AG04449 (cell line): ENCODE measurements at regions not wholly inside any gene's neighbourhood (a gene's known extent, or its start where the extent isn't known, plus 50 kb on each side); places are given as distances from the start of the nearest gene placed in this dataset.

Experiments used
- CTCF ChIA-PET: fragments of 350-600 bp; formaldehyde crosslinking; extraction: SDS; loops from one replicate; lab custom pipeline; 2021; ENCODE audit warnings: antibody characterized with exemption; lab: Yijun Ruan, JAX
- POLR2A ChIA-PET: fragments of 400-600, 350-600 bp; formaldehyde crosslinking; extraction: SDS; loops from one replicate; lab custom pipeline; 2020; ENCODE audit warnings: antibody characterized with exemption, inconsistent platforms; lab: Yijun Ruan, JAX
- DNase-seq: peaks from one replicate; pipeline ENCODE4 v3.0.0-alpha.2; 2010; ENCODE audit warnings: low read depth, low spot score
- H3K4me3 ChIP-seq: 2 replicates; pipeline ENCODE4 v1.5.1; 2011; ENCODE audit warnings: low read depth, mild to moderate bottlenecking, control low read depth, low read length
- TF ChIP-seq, protein P1 (sequence below): IDR thresholded peaks from one replicate; pipeline ENCODE4 v1.5.1; 2011; ENCODE audit warnings: mild to moderate bottlenecking, moderate library complexity, low read length, control low read depth, inconsistent platforms; ENCODE audit not compliant: insufficient read depth; ENCODE audit errors: missing control alignments

GRCh38 chr4:185862340-185862739 lies 50.3 kb upstream of the SORBS2 start:
- POLR2A ChIA-PET, result no interaction called here
- CTCF ChIA-PET, result no interaction called here

DNA sequence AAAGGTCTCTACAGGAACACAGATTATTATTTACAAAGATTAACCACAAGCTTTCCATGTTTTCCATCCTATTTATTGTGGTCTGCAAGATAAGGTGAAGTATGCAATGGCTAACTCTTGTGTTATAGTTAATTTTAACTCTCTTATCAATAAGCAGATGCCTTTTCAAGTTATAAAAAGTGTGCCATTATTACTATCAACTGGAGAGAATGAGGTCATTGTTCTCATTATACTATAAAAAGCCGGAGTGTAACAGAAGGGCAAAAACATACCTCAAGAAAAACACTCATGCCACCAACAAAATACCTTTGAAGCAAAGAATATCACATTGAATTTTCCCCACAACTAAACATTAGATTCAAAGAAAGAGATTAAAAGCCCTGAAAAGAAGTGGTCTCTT lies 52.0 kb upstream of the SORBS2 start:
- POLR2A ChIA-PET, result no interaction called here
- CTCF ChIA-PET, result no interaction called here
- H3K4me3 ChIP-seq, result no peak overlapping the region
- no peak for DNase-seq
- TF ChIP-seq, protein P1, sequence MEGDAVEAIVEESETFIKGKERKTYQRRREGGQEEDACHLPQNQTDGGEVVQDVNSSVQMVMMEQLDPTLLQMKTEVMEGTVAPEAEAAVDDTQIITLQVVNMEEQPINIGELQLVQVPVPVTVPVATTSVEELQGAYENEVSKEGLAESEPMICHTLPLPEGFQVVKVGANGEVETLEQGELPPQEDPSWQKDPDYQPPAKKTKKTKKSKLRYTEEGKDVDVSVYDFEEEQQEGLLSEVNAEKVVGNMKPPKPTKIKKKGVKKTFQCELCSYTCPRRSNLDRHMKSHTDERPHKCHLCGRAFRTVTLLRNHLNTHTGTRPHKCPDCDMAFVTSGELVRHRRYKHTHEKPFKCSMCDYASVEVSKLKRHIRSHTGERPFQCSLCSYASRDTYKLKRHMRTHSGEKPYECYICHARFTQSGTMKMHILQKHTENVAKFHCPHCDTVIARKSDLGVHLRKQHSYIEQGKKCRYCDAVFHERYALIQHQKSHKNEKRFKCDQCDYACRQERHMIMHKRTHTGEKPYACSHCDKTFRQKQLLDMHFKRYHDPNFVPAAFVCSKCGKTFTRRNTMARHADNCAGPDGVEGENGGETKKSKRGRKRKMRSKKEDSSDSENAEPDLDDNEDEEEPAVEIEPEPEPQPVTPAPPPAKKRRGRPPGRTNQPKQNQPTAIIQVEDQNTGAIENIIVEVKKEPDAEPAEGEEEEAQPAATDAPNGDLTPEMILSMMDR, result no peak

More at GRCh38 chr4:185862340-185862739, 50.3 kb upstream of the SORBS2 start:
- H3K4me3 ChIP-seq, result no peak overlapping the region
- no peak for DNase-seq
- TF ChIP-seq, protein P1, result no peak

DNA sequence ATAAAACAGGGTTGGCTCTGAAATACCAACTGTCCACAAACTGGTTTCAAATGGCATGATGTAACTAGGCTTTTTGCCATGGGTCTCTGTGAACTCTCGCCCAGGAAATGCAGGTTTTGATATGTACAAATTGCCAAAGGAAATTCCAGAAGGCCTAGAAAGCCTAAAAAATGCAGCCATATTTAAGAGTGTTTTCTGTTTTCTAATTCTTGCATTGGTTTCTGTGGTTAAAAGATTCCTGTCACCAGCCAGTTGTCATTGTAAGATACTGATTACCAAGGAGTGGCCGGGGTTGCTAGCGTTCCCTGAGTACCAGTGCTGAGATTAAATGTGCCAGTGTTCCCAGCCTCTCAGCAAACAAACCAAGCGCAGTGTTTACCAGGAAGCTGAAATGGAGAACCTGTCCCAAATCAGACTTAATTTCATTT lies 53.9 kb upstream of the SORBS2 start:
- ChIA-PET CTCF (no interaction called here), POLR2A (no interaction called here)
- no peak for DNase-seq
- TF ChIP-seq, protein P1, result no peak
- no peak overlapping the region for H3K4me3 ChIP-seq

DNA sequence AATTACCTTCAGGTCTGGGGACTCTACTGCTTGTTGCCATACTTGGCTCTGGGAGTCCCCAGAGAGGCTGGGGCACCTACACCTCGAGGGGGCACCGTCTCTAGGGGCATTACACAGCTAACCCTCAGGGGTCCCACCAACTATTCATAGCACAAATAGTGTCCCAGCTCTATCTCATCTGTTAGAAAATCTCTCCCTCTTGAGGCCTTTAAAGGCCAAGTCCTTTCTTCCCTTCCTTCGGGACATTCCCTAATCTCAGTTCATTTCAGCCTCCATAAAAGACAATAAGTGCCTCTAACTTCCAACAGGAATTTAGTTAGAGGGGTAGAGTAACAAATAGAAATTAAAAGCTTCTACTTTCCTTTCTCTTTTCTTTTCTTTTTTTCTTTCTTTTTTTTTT lies 55.8 kb upstream of the SORBS2 start:
- POLR2A ChIA-PET, result no interaction called here
- CTCF ChIA-PET, result interaction anchor here (0.6 to 1.4 kb wide), 4 partner anchors 8 to 631 kb away, joined by 3 read pairs; no protein-coding TSS in a partner anchor
- no peak for DNase-seq
- H3K4me3 ChIP-seq, result no peak overlapping the region
- TF ChIP-seq, protein P1, result no peak

GRCh38 chr4:185868983-185869382 lies 57.0 kb upstream of the SORBS2 start:
- no peak for DNase-seq
- H3K4me3 ChIP-seq, result no peak overlapping the region
- ChIA-PET POLR2A (no interaction called here), CTCF (no interaction called here)
- TF ChIP-seq, protein P1, result no peak

DNA sequence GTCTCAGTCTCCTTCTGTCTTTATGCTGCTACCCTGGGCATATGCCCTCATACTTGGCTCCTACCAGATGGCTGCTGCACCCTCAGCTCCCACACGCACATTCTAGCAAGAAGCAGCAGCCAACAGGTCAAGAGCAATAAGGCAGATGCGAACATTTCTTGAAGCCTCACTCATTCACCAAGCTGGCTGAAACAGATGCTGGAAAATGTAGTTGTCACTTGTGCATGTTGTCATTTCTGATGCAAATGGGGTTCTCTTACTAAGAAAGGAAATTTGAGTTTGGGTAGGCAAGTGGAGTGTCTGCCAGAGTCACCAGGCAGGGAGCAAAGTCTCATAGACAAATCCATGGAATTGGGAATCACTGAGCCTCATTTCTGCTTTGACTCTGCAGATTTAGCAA lies 57.4 kb upstream of the SORBS2 start:
- ChIA-PET CTCF (interaction anchor here (1.3 kb wide), 1 partner anchor 152 kb away, joined by 3 read pairs; no protein-coding TSS in a partner anchor), POLR2A (no interaction called here)
- TF ChIP-seq, protein P1, result no peak
- DNase-seq, result no peak
- no peak overlapping the region for H3K4me3 ChIP-seq
